HFFc6 (cell line): ENCODE measurements at regions not wholly inside any gene's neighbourhood (a gene's known extent, or its start where the extent isn't known, plus 50 kb on each side); places are given as distances from the start of the nearest gene placed in this dataset.

Source experiments
- DNase-seq: peaks from one replicate; pipeline ENCODE4 v3.0.0-alpha.2; 2018
- H3K27ac Mint-ChIP-seq: 2 replicates; pipeline ENCODE4 v1.8.0; 2020; ENCODE audit warnings: mild to moderate bottlenecking, mixed read lengths
- H3K27me3 Mint-ChIP-seq: 2 replicates; pipeline ENCODE4 v1.8.0; 2021; ENCODE audit warnings: mild to moderate bottlenecking, moderate library complexity, mixed read lengths; ENCODE audit not compliant: insufficient read depth
- H3K36me3 Mint-ChIP-seq: 2 replicates; pipeline ENCODE4 v1.8.0; 2021; ENCODE audit warnings: low read depth, mixed read lengths
- H3K4me1 Mint-ChIP-seq: 2 replicates; pipeline ENCODE4 v1.8.0; 2020; ENCODE audit warnings: low read depth, mixed read lengths
- H3K4me3 Mint-ChIP-seq: 2 replicates; pipeline ENCODE4 v1.8.0; 2020; ENCODE audit warnings: mild to moderate bottlenecking, moderate library complexity, mixed read lengths
- H3K9me3 Mint-ChIP-seq: 2 replicates; pipeline ENCODE4 v1.8.0; 2020; ENCODE audit warnings: mild to moderate bottlenecking, mixed read lengths
- CTCF ChIP-seq: fragments of 200-600 bp; sonication (generic); IDR thresholded peaks from 2 replicates; pipeline ENCODE4 v1.5.0; 2021; ENCODE audit warnings: antibody characterized with exemption, mild to moderate bottlenecking

- no peak overlapping the region for H3K27ac Mint-ChIP-seq
- no peak overlapping the region for H3K4me3 Mint-ChIP-seq
- DNase-seq, result no peak
- peaks cover 13% of the 10 kb centered on the region for H3K9me3 Mint-ChIP-seq
- TF ChIP-seq CTCF, result no peak
- H3K36me3 Mint-ChIP-seq, result no peaks in the 10 kb centered on the region
- H3K27me3 Mint-ChIP-seq, result no peaks in the 10 kb centered on the region
- no peaks in the 10 kb centered on the region for H3K4me1 Mint-ChIP-seq
Measured at GRCh38 chrX:75673468-75673867, 111.6 kb downstream of the MAGEE2 start.

DNA sequence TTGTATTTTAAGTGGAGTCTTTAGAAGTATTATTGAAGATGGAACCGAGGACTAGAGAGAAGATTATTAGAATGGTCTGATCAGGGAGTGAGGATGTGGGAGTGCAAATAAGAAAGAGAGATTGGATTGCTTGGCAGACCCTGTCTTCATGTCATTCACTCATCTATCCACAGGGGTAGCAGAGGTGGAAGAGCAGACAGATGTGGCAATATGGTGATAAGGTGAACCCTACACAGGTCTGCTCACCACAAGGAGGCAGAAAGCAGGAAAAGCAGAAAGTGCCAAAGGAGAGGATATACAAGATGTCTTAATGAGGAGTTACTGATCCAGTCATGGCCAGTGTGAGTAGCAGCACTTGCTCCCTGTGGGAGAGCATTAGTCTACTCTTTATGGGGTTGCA, 129.4 kb downstream of the MAGEE2 start:
- TF ChIP-seq CTCF, result no peak
- Mint-ChIP-seq H3K4me1 (no peaks in the 10 kb centered on the region), H3K4me3 (no peak overlapping the region), H3K36me3 (no peaks in the 10 kb centered on the region; the same call in 1 of the 2 replicates), H3K9me3 (peaks cover 11% of the 10 kb centered on the region), H3K27ac (no peak overlapping the region), H3K27me3 (peaks cover 2% of the 10 kb centered on the region; the same call in 1 of the 2 replicates)
- no peak for DNase-seq

- DNase-seq, result no peak
- Mint-ChIP-seq H3K4me3 (no peak overlapping the region), H3K36me3 (no peaks in the 10 kb centered on the region), H3K27ac (no peak overlapping the region), H3K9me3 (peaks cover 25% of the 10 kb centered on the region), H3K27me3 (peaks cover 2% of the 10 kb centered on the region; the same call in 1 of the 2 replicates), H3K4me1 (no peaks in the 10 kb centered on the region)
- no peak for TF ChIP-seq CTCF
Measured at GRCh38 chrX:75649829-75650228, 127.0 kb upstream of the ZDHHC15 start.

- no peak for TF ChIP-seq CTCF
- Mint-ChIP-seq H3K36me3 (peaks cover 3% of the 10 kb centered on the region; the same call in 1 of the 2 replicates), H3K4me3 (no peak overlapping the region)
Measured at GRCh38 chrX:75648803-75649588, 126.2 kb upstream of the ZDHHC15 start.

GRCh38 chrX:75642811-75643361, 120.0 kb upstream of the ZDHHC15 start:
- H3K4me3 Mint-ChIP-seq, result no peak overlapping the region
- no peak for TF ChIP-seq CTCF
- H3K27me3 Mint-ChIP-seq, result no peaks in the 10 kb centered on the region
- no peak overlapping the region for H3K27ac Mint-ChIP-seq
- DNase-seq, result no peak
- no peaks in the 10 kb centered on the region for H3K4me1 Mint-ChIP-seq
- peaks cover 10% of the 10 kb centered on the region; the same call in 1 of the 2 replicates for H3K9me3 Mint-ChIP-seq
- peaks cover 3% of the 10 kb centered on the region; the same call in 1 of the 2 replicates for H3K36me3 Mint-ChIP-seq

More at GRCh38 chrX:75648803-75649588, 126.2 kb upstream of the ZDHHC15 start:
- no peak for DNase-seq
- peaks cover 29% of the 10 kb centered on the region for H3K9me3 Mint-ChIP-seq
- H3K4me1 Mint-ChIP-seq, result no peaks in the 10 kb centered on the region
- H3K27ac Mint-ChIP-seq, result no peak overlapping the region
- H3K27me3 Mint-ChIP-seq, result peaks cover 2% of the 10 kb centered on the region; the same call in 1 of the 2 replicates
